Stimulated activated CD4-positive, alpha-beta T cell treated with anti-CD3 and anti-CD28 coated beads, Interleukin-1b, Interleukin-23, amount 100 ng/mL, for 24 hours (primary cell): ENCODE measurements at regions not wholly inside any gene's neighbourhood (a gene's known extent, or its start where the extent isn't known, plus 50 kb on each side); places are given as distances from the start of the nearest gene placed in this dataset.

Experiments used
- DNase-seq, 4 experiments: peaks; one replicate each; pipeline ENCODE4 v3.0.0-alpha.2; 2020; ENCODE audit warnings: low read depth in 4 of 4, low spot score in 1 of 4

DNA sequence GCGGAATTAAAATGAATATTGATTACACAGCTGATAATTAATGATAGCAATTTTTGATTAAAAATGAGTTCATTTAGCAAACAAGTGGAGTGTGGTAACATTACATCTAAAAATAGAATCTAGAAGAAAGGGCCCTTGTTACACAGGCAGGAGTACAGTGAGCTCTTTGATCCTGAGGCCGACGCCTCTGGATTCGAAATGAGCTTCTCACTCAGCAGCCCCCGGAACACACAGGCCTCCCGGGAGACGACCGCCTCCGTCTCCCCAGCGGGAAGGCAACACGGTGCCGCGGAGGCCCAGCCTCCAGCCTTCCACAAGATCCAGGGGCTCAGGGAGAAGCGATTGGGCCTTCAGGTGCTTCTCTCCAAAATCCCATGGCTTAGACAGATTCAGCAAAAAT is 379.1 kb downstream of the BRD1 start:
- no peak for DNase-seq

DNA sequence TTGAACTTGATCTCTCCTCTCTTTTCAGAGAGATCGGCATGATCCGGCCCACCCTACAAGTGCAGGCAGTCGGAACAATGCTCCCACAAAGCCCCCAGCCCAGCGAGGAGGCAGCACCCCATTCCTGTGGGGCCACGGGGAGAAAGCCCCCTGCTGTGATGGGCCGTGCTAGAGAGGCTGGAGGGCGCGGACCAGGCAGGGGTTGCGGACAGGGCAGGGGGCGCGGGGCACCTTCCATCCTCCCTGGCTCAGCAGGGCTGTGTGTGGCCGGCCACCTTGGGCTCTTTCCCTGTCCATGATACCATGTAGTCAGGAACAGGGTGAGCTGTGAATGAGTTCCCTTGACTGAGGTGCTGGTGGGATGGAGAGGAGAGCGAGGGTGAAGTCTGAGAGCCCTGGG is 379.8 kb downstream of the BRD1 start:
- DNase-seq = no peak

DNA sequence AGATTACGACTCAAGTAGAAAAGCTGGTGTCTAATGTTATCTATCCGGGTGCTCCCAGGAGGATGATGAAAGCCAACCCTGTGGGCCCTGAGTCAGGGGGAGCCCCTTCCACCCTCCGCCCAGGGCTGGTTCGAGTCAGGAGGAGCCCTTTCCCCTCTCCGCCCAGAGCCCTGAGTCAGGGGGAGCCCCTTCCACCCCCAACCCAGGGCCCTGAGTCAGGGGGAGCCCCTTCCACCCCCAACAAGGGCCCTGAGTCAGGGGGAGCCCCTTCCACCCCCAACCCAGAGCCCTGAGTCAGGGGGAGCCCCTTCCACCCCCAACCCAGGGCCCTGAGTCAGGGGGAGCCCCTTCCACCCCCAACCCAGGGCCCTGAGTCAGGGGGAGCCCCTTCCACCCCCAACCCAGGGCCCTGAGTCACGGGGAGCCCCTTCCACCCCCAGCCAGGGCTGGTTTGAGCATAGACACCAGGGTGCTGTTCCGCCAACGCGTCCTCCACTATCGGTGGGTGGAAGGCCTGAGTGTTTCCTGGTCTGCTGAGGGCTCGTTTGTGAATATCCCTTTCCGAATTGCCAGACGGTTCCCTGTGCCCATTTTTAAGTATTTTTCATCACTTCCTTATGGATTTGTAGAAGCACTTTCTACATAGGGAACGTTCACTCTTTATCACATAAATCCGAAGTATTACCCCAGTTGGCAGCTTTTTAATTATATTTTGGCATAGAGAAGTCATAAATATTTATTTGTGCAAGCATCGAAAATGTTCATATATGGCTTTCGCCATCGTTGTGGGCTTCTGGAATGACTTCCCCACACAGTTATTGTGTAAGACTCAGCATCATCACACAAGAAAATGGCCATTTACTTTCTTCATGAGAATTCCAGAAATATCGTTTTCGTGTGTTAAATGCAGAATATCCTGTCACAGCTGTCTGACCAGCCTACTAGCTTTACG is 380.6 kb downstream of the BRD1 start:
- peak in 3 of 4 experiments; percentile 6 to 19 (median 8) for DNase-seq

DNA sequence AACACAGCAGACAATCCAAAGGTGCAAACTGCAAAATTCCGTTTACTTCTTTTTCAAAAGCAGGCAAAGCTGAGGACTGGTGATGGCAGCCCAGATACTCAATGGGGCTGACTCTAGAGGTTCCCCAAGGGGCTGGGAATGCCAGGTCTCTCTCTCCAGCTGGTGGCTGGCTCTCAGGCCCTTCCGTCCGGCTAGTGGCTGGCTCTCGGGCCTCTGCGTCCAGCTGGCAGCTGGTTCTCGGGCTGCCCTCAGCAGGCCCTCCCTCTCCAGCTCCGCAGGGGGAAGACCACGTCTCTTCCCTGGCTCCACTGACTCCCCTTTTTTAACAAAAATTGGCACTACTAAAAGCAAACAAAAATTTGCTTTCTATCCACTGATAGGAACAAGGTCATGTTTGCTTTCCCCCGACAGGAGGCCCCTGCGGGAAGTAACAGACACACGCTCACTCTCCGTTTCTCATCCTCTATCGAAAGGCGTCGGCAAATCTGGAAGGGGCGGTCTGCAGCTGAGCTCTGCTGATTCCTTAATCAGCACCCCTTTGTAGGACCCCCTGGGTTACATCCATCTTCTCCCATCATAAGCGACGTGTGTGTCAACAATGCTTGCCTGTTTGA is 381.4 kb downstream of the BRD1 start:
- no peak for DNase-seq

DNA sequence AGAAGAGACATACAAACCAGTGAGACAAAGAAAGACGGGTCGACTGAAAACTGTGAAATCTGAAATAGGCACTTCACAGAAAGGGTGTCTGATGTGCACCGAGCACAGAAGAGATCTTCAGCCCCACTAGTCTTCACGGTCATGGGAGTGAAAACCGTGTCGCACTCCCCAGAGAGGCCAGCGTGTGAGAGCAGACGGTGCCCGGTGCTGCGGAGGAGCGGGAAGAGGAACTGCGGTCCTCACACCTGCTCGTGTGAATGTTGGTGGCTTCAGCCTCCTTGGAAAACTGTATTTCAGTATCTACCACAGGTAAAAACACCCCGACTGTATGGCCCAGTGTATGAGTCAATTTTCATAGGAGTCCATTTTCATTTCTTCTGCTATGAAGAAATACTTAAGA is 382.9 kb downstream of the BRD1 start:
- no peak for DNase-seq

DNA sequence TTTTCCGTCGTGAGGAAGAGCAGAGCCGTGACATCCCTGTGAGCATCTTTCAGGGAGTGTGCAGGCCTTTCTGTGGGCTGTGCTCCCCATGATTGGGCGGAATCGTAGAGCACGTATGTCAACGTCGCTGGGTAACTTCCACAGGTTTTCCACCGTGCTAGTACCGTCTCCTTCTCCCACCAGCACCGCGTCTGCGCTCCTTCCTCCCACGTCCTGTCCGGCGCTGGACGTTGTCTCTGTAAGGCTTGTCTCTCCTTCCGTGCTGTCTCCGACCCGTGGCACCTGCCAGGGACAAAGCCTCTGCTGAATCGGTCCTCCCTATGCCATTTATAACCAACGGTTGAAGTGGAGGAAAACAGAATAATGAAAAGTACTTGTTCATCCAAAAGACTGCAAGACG is 386.7 kb downstream of the BRD1 start:
- no peak for DNase-seq

DNA sequence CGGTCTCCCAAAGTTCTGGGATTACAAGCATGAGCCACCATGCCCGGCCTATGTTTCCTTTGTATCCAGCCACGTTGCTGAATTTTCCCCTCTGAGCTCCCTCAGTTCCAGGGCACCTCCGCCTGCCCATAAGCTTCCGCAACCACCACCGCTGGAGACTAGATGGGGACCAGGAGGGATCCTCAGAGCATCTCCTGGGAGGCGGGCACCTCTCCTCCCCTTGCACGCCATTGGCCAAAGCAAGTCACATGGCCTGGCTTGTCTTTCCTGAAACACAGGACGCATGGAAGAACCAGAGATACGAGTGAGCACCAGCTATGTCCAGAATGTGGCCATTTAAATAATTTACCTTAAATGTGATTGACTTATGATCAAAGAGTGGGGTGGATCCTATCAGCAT is 388.3 kb downstream of the BRD1 start:
- DNase-seq = no peak

DNA sequence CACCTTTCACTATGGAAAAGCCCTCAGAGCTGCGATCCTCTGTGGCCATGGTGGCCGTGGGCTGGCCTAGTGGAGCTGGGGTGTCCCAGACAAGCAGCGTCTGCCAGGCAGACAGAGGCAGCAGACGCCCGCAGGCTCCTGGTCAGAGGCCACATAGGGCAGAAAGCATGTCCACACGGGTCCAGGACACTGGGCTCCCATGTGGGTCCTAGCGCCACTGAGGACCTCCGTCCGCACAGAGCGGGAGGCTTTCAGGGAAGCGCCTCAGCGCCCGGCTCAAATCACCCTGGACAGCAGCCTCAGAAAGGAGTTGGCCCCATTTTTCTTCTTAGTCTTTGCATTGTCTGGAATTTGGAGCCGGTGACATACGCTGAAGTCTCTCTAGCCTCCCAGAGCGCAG is 389.7 kb downstream of the BRD1 start:
- DNase-seq = no peak

DNA sequence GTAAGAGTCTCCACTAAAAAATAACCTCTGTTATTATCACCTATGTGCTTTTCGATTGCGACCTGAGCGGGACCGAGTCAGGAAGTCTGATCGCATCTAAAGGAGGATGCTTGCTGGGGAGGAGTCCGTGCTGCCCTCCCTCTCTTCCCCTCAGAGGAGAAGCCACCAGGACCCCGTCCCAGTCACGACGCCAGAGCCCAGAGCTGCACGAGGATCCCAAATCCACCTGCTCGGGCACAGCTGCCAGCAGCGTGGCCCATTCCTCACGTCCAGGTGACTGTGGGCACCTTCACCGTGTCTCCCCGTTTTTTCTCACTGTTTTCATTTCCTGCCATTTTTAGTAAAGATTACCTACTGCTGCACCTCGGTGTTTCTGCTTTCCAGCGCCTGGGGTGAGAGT is 390.3 kb downstream of the BRD1 start:
- DNase-seq = no peak

DNA sequence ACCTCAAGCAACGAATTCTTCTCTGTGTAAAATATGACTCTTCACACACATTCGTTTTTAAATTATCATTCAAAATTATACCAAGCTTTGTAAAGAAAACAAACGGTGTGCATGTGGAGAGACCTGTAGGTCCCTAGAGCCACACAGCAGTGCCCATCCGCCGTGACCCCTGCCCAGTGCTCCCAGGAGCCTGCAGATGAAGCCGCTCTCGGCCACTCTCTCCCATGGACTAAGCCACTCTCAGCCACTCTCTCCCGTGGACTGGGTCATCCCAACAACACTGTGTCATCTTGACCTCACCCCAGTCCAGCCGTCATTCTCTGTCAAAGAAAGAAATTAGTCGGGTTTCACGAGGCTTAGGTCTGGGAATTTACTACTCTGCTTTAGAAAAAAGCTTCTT is 391.6 kb downstream of the BRD1 start:
- no peak for DNase-seq

DNA sequence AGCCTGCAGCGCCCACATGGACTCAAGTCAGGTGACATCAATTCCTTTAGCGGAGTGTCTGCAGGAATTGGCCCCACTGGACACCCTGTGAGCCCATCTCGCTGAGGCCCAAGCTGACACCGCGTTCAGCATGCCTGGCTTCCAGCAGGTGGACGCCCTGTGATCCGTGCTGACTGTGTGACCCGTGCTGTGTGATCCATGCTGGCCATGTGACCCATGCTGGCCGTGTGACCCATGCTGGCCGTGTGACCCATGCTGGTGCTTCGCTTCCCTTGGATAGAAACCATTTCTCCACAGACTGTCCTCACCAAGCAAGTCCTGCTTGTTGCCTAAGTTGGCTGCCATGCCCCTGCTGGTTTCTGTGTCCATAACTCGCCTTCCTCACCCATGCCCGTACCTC is 392.1 kb downstream of the BRD1 start:
- no peak for DNase-seq

DNA sequence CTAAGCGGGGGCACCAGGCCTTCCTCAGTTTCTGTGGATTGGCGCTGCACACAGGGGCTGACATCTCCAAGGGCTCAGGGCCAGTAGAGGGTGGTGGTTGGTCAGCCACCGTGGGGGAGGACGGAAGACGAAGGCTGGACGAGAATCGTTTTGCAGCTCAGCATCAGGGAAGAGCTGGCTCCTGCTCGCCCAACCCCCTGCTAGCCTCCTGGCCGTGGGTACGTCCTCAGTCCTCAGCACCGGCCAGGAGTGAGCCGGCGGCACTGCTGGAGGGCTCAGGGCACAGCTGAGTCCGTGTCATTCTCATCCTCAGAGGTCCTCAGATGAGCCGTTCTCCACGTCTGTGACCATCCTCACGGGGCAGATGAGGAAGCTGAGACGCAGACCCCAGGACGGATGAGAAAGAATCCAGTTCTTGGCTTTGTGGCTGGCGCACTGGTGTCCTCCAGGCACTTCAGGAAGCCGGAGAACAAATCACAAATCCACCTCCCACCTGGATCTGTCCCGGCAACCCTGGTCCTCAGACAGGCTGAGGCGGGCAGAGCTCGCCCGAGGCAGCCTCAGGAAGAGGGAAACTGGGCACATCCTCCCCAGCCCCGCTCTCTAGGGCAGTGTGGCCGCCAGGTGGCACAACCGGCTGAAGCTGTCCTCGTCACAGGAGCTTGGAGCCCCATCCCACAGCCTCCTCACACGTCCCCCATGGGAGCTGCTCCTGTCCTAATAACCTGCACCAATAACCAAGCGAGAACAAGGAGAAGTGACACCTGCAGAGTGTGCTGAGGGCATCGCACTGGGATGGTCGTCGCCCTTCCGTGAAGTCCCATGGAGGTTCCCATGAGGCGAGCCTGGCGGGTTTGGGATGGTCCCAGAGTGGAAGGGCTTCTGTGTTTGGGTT is 393.7 kb downstream of the BRD1 start:
- DNase-seq = no peak

DNA sequence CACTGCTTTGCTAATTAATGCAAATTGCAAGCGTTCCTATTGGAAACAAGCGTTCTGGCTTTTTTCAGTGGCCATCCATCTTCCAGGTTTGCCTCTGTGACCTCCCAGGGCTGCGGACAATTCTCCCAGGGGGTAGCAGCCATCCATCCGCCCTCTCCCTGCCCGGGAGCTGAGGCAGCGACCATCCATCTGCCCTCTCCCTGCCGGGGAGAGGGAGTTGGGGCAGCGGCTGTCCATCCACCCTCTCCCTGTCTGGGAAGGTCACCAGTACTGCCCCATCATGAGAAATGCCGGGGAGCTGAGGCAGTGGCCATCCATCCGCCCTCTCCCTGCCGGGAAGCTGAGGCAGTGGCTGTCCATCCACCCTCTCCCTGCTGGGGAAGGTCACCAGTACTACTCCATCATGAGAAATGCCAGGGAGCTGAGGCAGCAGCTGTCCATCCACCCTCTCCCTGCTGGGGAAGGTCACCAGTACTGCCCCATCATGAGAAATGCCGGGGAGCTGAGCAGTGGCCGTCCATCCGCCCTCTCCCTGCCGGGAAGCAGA is 394.7 kb downstream of the BRD1 start:
- DNase-seq = no peak

DNA sequence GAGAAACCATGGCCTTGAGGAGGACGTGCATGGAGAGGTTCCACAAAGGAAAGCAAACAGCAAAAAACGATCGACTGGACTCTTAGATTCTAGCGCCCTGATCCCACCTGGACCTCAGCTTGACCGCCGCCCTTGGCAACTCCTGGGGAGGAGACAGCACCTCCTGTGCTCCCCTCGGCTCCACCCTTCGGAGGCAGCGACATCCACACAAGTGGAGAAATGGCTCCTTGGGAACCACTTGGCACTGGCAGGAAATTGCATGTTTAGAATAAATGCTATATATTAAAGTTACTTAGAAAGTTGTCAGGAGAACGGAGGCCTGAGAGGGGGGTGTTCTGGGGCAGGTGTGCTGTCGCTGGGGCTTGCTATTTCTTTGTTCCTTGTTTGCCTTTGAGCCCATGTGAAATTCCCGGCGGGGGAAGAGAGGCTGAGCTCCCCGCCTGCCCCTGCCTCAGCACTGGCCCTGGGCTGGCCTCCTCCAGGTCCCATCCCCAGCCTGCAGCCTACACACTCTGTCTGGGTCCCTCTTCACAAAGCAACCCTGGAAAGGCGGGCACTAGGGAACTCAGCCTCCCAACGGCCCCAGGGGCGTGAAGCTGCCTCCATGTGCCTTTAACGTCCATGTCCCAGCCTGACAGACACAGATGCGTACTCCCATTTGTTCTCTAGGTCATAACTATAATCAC is 395.3 kb downstream of the BRD1 start:
- DNase-seq = no peak

DNA sequence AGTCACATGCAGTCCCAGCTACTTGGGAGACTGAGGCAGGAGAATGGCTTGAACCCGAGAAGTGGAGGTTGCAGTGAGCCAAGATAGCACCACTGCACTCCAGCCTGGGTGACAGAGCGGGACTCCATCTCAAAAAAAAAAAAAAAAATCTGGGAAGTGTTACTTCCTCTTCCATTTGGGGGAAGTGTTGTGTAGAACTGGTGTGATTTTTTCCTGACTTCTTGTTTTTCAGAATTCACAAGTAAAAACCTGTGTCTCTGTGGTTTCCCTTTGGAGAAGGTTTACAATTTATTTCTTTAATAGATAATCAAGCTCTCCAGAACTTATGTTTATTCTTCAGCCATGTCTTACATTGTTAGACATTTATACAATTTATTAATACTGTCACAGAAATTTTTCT is 396.1 kb downstream of the BRD1 start:
- no peak for DNase-seq

DNA sequence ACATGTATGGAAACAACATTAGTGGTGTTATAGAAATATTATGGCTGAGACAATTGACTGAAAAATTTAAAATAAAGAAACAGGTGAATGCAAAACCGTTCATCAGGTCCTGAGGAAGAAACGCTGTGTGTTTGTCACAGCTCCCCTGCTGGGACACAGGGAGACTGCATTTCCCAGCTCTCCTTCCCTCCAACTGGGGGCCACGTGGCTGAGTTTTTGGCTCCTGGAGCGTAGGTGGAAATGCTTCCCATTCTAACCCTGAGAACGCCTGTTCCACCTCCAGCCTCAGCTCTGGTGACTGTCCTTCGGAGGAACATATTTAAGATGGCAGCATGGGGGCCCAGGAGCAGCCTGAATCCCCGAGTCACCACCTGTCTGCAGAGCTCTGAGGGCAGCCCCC is 398.6 kb downstream of the BRD1 start:
- no peak for DNase-seq

DNA sequence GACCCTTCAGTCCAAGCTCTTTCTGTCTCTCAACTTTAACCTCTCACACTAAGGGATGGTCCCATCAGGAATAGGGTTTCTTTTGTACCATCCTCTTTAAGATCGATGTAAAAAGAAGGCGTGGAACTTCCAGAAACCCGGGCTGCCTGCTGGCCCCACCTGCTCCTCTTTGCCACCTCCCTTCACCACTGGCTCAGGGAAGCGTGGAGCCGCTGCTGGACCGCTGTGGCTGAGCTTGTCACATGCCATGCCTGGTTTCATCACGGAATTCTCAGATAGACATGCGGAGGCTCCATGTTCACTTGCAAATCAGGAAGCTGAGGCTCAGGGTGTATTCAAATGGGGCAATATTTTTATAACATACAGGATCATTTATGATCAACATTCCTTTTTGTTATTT is 399.7 kb downstream of the BRD1 start:
- DNase-seq = no peak

DNA sequence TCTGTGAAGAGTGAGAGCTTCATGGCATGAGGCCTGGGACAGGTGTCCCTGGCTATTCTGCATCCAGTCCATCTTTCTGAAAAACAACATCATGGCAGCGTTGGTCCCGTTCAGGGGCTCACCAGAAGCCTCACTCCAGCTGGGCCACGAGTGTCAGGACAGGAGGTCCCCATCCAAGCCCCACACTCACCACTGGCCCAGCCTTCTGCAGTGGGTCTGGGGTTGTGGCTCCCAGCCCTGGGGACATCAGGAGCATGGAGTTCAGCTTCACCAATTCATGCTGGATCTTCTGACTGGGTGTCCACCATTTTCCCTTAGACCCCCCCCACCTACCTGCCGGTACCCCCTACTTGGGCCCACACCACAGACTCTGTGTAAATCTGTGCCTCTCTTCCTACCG is 400.3 kb downstream of the BRD1 start:
- no peak for DNase-seq

DNA sequence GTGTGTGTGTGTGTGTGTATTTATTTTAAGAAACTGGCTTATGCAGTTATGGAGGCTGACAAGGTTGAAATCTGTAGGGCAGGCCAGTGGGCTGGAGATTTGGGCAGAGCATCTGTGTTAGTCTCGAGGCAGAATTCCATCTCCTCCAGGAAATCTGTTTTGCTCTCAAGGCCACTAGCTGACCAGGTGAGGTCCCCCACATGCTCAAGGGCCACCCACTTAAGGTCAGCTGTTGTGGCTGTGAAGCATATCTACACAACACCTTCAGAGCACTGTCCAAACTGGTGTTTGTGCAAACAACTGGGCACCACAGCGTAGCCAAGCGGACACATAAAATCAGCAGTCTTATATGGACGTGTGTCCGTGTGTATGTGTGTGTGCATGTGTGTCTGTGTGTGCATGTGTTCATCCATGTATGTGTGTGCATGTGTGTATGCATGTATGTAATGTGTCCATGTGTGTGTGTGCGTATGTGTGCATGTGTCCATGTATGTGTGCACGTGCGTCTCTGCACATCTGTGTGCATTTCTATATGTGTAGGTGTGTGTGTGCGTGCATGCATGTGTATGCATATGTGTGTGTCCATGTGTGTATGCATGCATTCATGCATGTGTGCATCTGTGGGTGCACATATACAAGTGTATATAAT is 400.9 kb downstream of the BRD1 start:
- DNase-seq = no peak

DNA sequence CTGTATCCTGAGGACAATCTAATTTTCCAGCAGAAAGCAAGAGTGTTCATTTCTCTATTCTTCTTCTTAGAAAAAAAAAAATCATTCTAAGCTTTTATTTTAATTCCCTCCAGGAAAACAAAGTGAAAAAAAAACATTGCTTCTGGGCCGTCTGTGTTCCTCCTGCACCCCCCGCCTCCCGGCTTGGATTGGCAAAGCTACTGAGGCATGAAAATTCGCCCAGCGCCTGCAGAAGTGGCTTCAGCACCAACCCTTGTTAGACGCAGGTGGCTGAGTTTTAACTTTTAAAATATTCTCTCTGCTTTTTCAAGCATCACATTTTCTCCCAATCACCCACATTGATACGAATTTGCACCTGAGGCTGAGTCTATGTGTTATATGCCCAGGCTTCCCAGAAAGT is 401.6 kb downstream of the BRD1 start:
- DNase-seq = no peak
